DND-41 (cell line): ENCODE measurements at regions not wholly inside any gene's neighbourhood (a gene's known extent, or its start where the extent isn't known, plus 50 kb on each side); places are given as distances from the start of the nearest gene placed in this dataset.
"Not testable (repeated sequence)": the region's sequence is repeated elsewhere in the genome, so short reads cannot be mapped to it uniquely, and the experiment has no call there.

Experiments
- ATAC-seq: fragments of 200-7000 bp; cut with Tn5 transposase; 3 replicates; pipeline ENCODE4 v1.9.1; 2021; ENCODE audit warnings: low read depth; ENCODE audit not compliant: insufficient read depth
- DNase-seq: peaks from one replicate; pipeline ENCODE4 v3.0.0-alpha.2; 2020
- H2AFZ ChIP-seq: 2 replicates; pipeline ENCODE4 v1.6.0; 2012; ENCODE audit warnings: low read depth, low read length
- H3K27ac ChIP-seq: 2 replicates; pipeline ENCODE4 v1.5.1; 2012; ENCODE audit warnings: low read length, inconsistent platforms
- H3K27me3 ChIP-seq: fragments of 200-600 bp; sonication (generic); 2 replicates; pipeline ENCODE4 v1.6.0; 2012; ENCODE audit warnings: low read length, mild to moderate bottlenecking, inconsistent platforms; ENCODE audit not compliant: insufficient read depth, poor library complexity
- H3K36me3 ChIP-seq: 2 replicates; pipeline ENCODE4 v1.5.1; 2012; ENCODE audit warnings: low read length, inconsistent platforms; ENCODE audit not compliant: insufficient read depth
- H3K4me1 ChIP-seq: 2 replicates; pipeline ENCODE4 v1.5.1; 2012; ENCODE audit warnings: mild to moderate bottlenecking, low read length; ENCODE audit not compliant: insufficient read depth
- H3K4me2 ChIP-seq: 2 replicates; pipeline ENCODE4 v1.6.0; 2012; ENCODE audit warnings: mild to moderate bottlenecking, moderate library complexity, low read length, inconsistent platforms; ENCODE audit not compliant: insufficient read depth
- H3K4me3 ChIP-seq, 2 experiments: fragments of 200-600 bp in 1 of 2; shearing (Covaris generic) in 1 of 2; 2 replicates each; pipeline ENCODE4 v1.5.1; 2012 to 2016; ENCODE audit warnings: inconsistent platforms in 2 of 2, low read length in 2 of 2, mild to moderate bottlenecking in 2 of 2, low read depth in 1 of 2, moderate library complexity in 1 of 2
- H3K79me2 ChIP-seq: 2 replicates; pipeline ENCODE4 v1.6.0; 2012; ENCODE audit warnings: low read length, inconsistent platforms; ENCODE audit not compliant: insufficient read depth
- H3K9ac ChIP-seq: 2 replicates; pipeline ENCODE4 v1.6.0; 2012; ENCODE audit warnings: low read depth, mild to moderate bottlenecking, inconsistent platforms, low read length, moderate library complexity
- H3K9me3 ChIP-seq: 2 replicates; pipeline ENCODE4 v1.5.1; 2012; ENCODE audit warnings: low read length, moderate library complexity, mild to moderate bottlenecking, inconsistent platforms; ENCODE audit not compliant: insufficient read depth, severe bottlenecking
- H4K20me1 ChIP-seq: 2 replicates; pipeline ENCODE4 v1.6.0; 2012; ENCODE audit warnings: low read length; ENCODE audit not compliant: insufficient read depth
- EZH2 ChIP-seq: IDR thresholded peaks from 3 replicates; pipeline ENCODE4 v1.6.1; 2012; ENCODE audit warnings: borderline replicate concordance, low read depth, mild to moderate bottlenecking, moderate library complexity, low read length, inconsistent platforms; ENCODE audit not compliant: severe bottlenecking
- TF ChIP-seq, protein P1 (sequence below): IDR thresholded peaks from 2 replicates; pipeline ENCODE4 v1.5.1; 2012; ENCODE audit warnings: borderline replicate concordance, low read length, moderate library complexity, mild to moderate bottlenecking; ENCODE audit not compliant: poor library complexity, severe bottlenecking; ENCODE audit errors: extremely low read depth

DNA sequence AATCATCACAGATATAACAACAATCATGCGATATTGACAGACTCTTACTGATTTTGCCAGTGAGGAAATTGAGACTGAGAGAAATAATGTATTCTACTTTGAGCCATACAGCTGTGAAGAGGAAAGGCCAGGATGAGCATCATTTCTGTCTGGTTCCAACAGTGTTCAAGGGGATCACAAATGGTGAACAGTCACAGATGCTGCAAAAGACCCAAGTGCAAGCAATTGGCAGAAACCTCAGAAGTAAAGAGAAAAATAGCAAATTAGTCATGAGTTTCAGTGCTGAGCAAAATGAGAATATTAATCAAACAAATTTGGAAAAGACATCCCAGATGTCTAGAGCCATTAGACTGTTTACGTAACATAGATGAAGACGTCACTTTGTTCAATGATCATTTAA, 114.1 kb downstream of the RAB38 start:
- no peaks in the 10 kb centered on the region for H3K36me3 ChIP-seq
- no peaks in the 10 kb centered on the region for H4K20me1 ChIP-seq
- H3K79me2 ChIP-seq = no peaks in the 10 kb centered on the region
- TF ChIP-seq EZH2 = no peak
- TF ChIP-seq, protein P1, sequence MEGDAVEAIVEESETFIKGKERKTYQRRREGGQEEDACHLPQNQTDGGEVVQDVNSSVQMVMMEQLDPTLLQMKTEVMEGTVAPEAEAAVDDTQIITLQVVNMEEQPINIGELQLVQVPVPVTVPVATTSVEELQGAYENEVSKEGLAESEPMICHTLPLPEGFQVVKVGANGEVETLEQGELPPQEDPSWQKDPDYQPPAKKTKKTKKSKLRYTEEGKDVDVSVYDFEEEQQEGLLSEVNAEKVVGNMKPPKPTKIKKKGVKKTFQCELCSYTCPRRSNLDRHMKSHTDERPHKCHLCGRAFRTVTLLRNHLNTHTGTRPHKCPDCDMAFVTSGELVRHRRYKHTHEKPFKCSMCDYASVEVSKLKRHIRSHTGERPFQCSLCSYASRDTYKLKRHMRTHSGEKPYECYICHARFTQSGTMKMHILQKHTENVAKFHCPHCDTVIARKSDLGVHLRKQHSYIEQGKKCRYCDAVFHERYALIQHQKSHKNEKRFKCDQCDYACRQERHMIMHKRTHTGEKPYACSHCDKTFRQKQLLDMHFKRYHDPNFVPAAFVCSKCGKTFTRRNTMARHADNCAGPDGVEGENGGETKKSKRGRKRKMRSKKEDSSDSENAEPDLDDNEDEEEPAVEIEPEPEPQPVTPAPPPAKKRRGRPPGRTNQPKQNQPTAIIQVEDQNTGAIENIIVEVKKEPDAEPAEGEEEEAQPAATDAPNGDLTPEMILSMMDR = no peak
- H3K4me3 ChIP-seq = no peak overlapping the region
- H3K27me3 ChIP-seq = no peaks in the 10 kb centered on the region
- H2AFZ ChIP-seq = no peak overlapping the region
- ATAC-seq = no peak
- no peak for DNase-seq
- H3K27ac ChIP-seq = no peak overlapping the region
- H3K9me3 ChIP-seq = no peaks in the 10 kb centered on the region
- no peaks in the 10 kb centered on the region for H3K4me1 ChIP-seq
- no peak overlapping the region for H3K9ac ChIP-seq
- H3K4me2 ChIP-seq = no peak overlapping the region

DNA sequence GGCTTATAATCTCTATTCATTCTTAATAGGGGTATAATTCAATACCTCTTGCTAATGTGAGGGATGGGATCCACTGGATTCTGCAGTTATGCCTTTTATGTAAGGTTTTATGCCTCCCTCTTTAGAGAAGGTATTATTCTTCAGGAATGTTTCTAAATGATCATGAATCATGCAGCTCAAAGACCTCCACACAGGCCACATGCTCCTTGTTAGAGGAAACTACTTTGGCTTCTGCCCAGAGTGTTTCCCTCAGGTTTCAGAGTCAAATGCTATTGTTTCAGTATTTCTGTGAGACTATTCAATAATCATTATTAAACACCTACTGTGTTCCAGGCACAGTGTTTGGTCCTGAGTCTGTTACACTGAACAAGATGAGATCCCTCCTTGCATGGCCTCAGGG, 115.9 kb downstream of the RAB38 start:
- Histone ChIP-seq H3K4me1 (no peaks in the 10 kb centered on the region), H3K4me3 (no peak overlapping the region), H3K27ac (no peak overlapping the region), H2AFZ (no peak overlapping the region), H3K9me3 (no peaks in the 10 kb centered on the region), H3K4me2 (no peak overlapping the region), H3K9ac (no peak overlapping the region), H3K36me3 (no peaks in the 10 kb centered on the region), H4K20me1 (no peaks in the 10 kb centered on the region), H3K27me3 (no peaks in the 10 kb centered on the region), H3K79me2 (no peaks in the 10 kb centered on the region)
- TF ChIP-seq, protein P1 = no peak
- TF ChIP-seq EZH2 = no peak
- no peak for DNase-seq
- no peak for ATAC-seq

DNA sequence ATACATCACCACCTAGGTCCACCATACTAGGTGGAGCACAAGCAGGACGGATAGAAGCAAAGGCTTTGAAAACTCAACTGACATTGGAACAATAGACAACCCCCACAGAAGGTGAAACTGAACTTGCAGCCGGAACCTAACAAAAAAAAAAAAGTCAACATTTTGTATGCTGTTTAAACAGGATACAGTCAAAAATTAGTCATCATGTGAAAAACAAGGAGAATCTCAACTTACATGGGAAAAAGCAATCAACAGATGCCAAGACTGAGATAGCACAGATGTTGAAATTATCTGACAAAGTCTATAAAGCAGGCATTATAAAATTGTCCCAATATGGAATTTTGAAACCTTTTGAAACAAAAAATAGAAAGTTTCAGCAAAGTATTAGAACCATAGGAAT, 123.8 kb downstream of the RAB38 start:
- DNase-seq = no peak
- Histone ChIP-seq H3K9ac (no peak overlapping the region), H2AFZ (no peak overlapping the region), H3K36me3 (no peaks in the 10 kb centered on the region), H3K79me2 (no peaks in the 10 kb centered on the region), H3K4me2 (no peak overlapping the region), H3K4me1 (no peaks in the 10 kb centered on the region), H4K20me1 (no peaks in the 10 kb centered on the region), H3K9me3 (no peaks in the 10 kb centered on the region), H3K27me3 (no peaks in the 10 kb centered on the region), H3K27ac (no peak overlapping the region), H3K4me3 (no peak overlapping the region)
- TF ChIP-seq EZH2 = no peak
- TF ChIP-seq, protein P1 = no peak
- ATAC-seq = no peak

DNA sequence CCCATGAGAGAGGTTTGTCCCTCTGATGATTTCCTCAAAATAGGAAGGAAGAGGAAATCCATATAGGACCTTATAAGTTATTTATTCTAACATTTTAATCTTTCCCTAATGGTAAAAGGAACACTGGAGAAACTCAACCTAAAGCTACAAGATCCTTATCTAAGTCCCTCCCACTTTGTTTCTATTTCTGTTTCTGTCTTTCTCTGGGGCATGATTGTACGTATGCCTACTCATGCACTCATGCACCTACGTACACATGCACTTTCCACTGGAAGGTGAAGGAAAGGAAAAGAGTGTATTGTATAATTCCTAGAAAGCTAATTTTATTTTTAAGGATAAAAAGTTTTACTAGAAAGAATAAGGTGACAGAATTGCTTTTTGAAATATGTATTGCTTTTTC, 125.0 kb downstream of the RAB38 start:
- Histone ChIP-seq H3K4me2 (no peak overlapping the region), H2AFZ (no peak overlapping the region)

DNA sequence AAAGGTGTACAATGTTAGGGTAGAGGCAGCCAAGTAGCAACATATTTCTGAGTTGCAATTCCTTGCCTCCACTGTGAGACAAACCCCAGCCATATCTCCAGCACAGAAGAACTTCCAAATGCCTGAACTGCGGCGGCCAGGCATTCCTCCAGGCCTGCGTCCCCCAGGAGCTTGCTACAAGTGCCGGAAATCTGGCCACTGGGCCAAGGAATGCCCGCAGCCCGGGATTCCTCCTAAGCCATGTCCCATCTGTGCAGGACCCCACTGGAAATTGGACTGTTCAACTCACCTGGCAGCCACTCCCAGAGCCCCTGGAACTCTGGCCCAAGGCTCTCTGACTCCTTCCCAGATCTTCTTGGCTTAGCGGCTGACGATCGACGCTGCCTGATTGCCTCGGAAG, 130.0 kb downstream of the RAB38 start:
- H3K27me3 ChIP-seq, H3K4me3 ChIP-seq, H4K20me1 ChIP-seq, H3K9ac ChIP-seq, DNase-seq, H3K79me2 ChIP-seq, H3K4me2 ChIP-seq, H3K27ac ChIP-seq, H3K36me3 ChIP-seq, ATAC-seq, H3K9me3 ChIP-seq, H3K4me1 ChIP-seq, H2AFZ ChIP-seq: not testable (repeated sequence)

More for the DNA sequence above, 125.0 kb downstream of the RAB38 start:
- Histone ChIP-seq H3K9me3 (no peaks in the 10 kb centered on the region), H4K20me1 (no peaks in the 10 kb centered on the region), H3K27ac (no peak overlapping the region), H3K4me3 (no peak overlapping the region), H3K36me3 (no peaks in the 10 kb centered on the region), H3K27me3 (no peaks in the 10 kb centered on the region), H3K79me2 (no peaks in the 10 kb centered on the region), H3K9ac (no peak overlapping the region), H3K4me1 (no peaks in the 10 kb centered on the region)
- TF ChIP-seq, protein P1 = no peak
- no peak for TF ChIP-seq EZH2
- ATAC-seq = no peak
- DNase-seq = no peak
